GM12874 (cell line): ENCODE measurements at regions not wholly inside any gene's neighbourhood (a gene's known extent, or its start where the extent isn't known, plus 50 kb on each side); places are given as distances from the start of the nearest gene placed in this dataset.

Experiments
- CTCF ChIP-seq: IDR thresholded peaks from 2 replicates; pipeline ENCODE4 v1.5.1; 2011; ENCODE audit warnings: low read depth, mild to moderate bottlenecking, control low read depth, low read length, moderate library complexity; ENCODE audit not compliant: insufficient read depth

- no peak for TF ChIP-seq CTCF
Measured at GRCh38 chr7:117961235-117961634, 88.0 kb upstream of the CTTNBP2 start.

GRCh38 chr7:117962366-117962994, 89.2 kb upstream of the CTTNBP2 start:
- no peak for TF ChIP-seq CTCF

- no peak for TF ChIP-seq CTCF
Measured at GRCh38 chr7:117963264-117964197, 90.3 kb upstream of the CTTNBP2 start.

GRCh38 chr7:117970801-117971200, 97.6 kb upstream of the CTTNBP2 start:
- TF ChIP-seq CTCF: no peak

GRCh38 chr7:117971556-117972244, 98.5 kb upstream of the CTTNBP2 start:
- no peak for TF ChIP-seq CTCF

- no peak for TF ChIP-seq CTCF
Measured at GRCh38 chr7:117972606-117973005, 99.4 kb upstream of the CTTNBP2 start.

- no peak for TF ChIP-seq CTCF
Measured at GRCh38 chr7:117973975-117974374, 100.7 kb upstream of the CTTNBP2 start.
